Right lobe of liver (tissue), 4 donors: ENCODE measurements at regions not wholly inside any gene's neighbourhood (a gene's known extent, or its start where the extent isn't known, plus 50 kb on each side); places are given as distances from the start of the nearest gene placed in this dataset.

Experiments
- POLR2A ChIP-seq: fragments of 450-650 bp; IDR thresholded peaks from one replicate; pipeline ENCODE4 v1.6.1; 2017; ENCODE audit warnings: antibody characterized with exemption, mild to moderate bottlenecking
- TF ChIP-seq, protein P1 (sequence below), 4 donors: fragments of 200-600 bp in 3 of 4; fragments of 450-650 bp in 1 of 4; IDR thresholded peaks; one replicate each; pipeline versions ENCODE4 v1.5.1 to v1.8.0; 2016 to 2022; ENCODE audit warnings: antibody characterized with exemption in 4 of 4, mild to moderate bottlenecking in 2 of 4
- donor health status: DM: no; HTN: no; CAD: no.
- donor health status: DM: no; HTN: no; CAD: no.
- donor health status: DM: no; HTN: yes; CAD: no.

DNA sequence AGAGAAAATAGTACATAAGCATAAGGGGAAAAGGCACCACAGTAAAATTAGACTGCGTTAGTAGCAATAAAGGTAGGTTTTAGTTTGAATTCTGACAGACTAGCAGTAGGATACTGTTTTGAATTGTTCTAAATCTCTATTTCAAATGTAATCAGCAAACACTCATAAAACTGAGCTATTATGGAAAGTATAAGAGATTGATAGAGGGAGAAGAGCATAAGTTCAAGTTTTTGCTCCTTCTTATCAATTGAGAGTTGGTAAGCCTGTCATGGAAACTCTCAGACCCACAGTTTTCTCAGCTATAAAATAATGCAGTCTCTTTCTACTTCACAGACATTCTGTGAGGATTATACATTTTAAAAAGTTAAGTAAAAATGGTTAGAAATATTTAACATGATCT is 840.2 kb upstream of the CNTN5 start:
- TF ChIP-seq, protein P1, sequence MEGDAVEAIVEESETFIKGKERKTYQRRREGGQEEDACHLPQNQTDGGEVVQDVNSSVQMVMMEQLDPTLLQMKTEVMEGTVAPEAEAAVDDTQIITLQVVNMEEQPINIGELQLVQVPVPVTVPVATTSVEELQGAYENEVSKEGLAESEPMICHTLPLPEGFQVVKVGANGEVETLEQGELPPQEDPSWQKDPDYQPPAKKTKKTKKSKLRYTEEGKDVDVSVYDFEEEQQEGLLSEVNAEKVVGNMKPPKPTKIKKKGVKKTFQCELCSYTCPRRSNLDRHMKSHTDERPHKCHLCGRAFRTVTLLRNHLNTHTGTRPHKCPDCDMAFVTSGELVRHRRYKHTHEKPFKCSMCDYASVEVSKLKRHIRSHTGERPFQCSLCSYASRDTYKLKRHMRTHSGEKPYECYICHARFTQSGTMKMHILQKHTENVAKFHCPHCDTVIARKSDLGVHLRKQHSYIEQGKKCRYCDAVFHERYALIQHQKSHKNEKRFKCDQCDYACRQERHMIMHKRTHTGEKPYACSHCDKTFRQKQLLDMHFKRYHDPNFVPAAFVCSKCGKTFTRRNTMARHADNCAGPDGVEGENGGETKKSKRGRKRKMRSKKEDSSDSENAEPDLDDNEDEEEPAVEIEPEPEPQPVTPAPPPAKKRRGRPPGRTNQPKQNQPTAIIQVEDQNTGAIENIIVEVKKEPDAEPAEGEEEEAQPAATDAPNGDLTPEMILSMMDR (IDR thresholded peaks at IDR 0.05), result no peak
- TF ChIP-seq POLR2A, result no peak
